ENCODE measurements at regions not wholly inside any gene's neighbourhood (a gene's known extent, or its start where the extent isn't known, plus 50 kb on each side); places are given as distances from the start of the nearest gene placed in this dataset.

GRCh38 chr4:24705016-24705753, 90.2 kb upstream of the SOD3 start:
- no peaks in the 10 kb centered on the region for H3K36me3 ChIP-seq
- H3K4me3 ChIP-seq: no peak overlapping the region
- no peak for TF ChIP-seq POLR2A (IDR thresholded peaks at IDR 0.05)
- no peak for TF ChIP-seq CTCF (IDR thresholded peaks at IDR 0.05)
- no peaks in the 10 kb centered on the region for H3K4me1 ChIP-seq
- no peaks in the 10 kb centered on the region for H3K27me3 ChIP-seq
- H3K27ac ChIP-seq: no peak overlapping the region
- ATAC-seq (no peak), DNase-seq (no peak)
- peaks cover 0 to 10% (median 0%) of the 10 kb centered on the region in 12 donors for H3K9me3 ChIP-seq
- intact Hi-C loops (cut with DNase I): no loop called here
- WGBS, 4 donors: 90 to 91% (median 90%) methylated on average over 10 of the region's 10 CpGs

GRCh38 chr4:24713604-24714003, 81.8 kb upstream of the SOD3 start:
- DNase-seq: no peak
- H3K27ac ChIP-seq: no peak overlapping the region
- 47 to 99% (median 61%) methylated on average over 2 of the region's 2 CpGs for WGBS, 4 donors
- H3K4me3 ChIP-seq: no peak overlapping the region
- no peaks in the 10 kb centered on the region for H3K36me3 ChIP-seq
- H3K9me3 ChIP-seq: peaks cover 0 to 47% (median 15%) of the 10 kb centered on the region in 12 donors
- intact Hi-C loops (cut with DNase I): no loop called here
- no peak for ATAC-seq
- TF ChIP-seq POLR2A (IDR thresholded peaks at IDR 0.05) (no peak), CTCF (IDR thresholded peaks at IDR 0.05) (no peak)
- no peaks in the 10 kb centered on the region for H3K27me3 ChIP-seq
- no peaks in the 10 kb centered on the region for H3K4me1 ChIP-seq

GRCh38 chr4:24719615-24720014, 75.8 kb upstream of the SOD3 start:
- WGBS, 4 donors: 48 to 63% (median 60%) methylated on average over 5 of the region's 5 CpGs
- peaks cover 0 to 19% (median 12%) of the 10 kb centered on the region in 12 donors for H3K9me3 ChIP-seq
- TF ChIP-seq CTCF (IDR thresholded peaks at IDR 0.05) (no peak), POLR2A (IDR thresholded peaks at IDR 0.05) (no peak)
- H3K27me3 ChIP-seq: no peaks in the 10 kb centered on the region
- no peaks in the 10 kb centered on the region for H3K36me3 ChIP-seq
- H3K4me3 ChIP-seq: no peak overlapping the region
- H3K27ac ChIP-seq: no peak overlapping the region
- ATAC-seq: no peak
- H3K4me1 ChIP-seq: no peaks in the 10 kb centered on the region
- intact Hi-C loops (cut with DNase I): loop anchor here in 1 of 10 donors (5.0 kb wide), 1 partner anchor 102 kb away; no protein-coding TSS in a partner anchor
- DNase-seq: no peak

GRCh38 chr4:24720436-24720835, 74.9 kb upstream of the SOD3 start:
- no peaks in the 10 kb centered on the region for H3K4me1 ChIP-seq
- H3K27ac ChIP-seq: no peak overlapping the region
- ATAC-seq: no peak
- no peaks in the 10 kb centered on the region for H3K36me3 ChIP-seq
- intact Hi-C loops (cut with DNase I): no loop called here
- H3K4me3 ChIP-seq: no peak overlapping the region
- TF ChIP-seq POLR2A (IDR thresholded peaks at IDR 0.05): no peak
- TF ChIP-seq CTCF (IDR thresholded peaks at IDR 0.05): no peak
- no peaks in the 10 kb centered on the region for H3K27me3 ChIP-seq
- WGBS, 4 donors: 56 to 64% (median 60%) methylated on average over 1 of the region's 1 CpG
- no peak for DNase-seq
- H3K9me3 ChIP-seq: peaks cover 0 to 11% (median 7%) of the 10 kb centered on the region in 12 donors
